ENCODE measurements at regions not wholly inside any gene's neighbourhood (a gene's known extent, or its start where the extent isn't known, plus 50 kb on each side); places are given as distances from the start of the nearest gene placed in this dataset.

DNA sequence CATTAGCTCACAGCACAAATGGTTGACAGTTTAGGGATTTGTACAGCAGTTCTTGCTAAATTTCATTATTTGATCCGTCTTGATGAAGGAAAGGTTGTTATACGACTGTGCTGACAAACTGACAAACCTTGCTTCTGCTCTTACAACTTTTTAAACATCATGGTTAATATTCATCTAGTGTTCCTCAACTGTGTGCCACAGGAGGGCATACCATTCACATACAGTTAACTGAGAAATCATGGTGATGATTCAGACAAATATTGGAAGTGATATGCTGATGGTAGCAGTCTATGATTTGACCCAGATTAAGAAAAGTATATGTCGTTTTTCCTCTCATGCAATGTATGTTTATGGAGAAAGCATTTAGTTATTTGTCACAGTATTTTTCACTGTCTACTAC, 129.8 kb upstream of the FSIP2 start:
- DNase-seq (ENCODE audit: low read depth), result no peak
- H3K4me3 ChIP-seq (ENCODE audit: control insufficient read depth, low read depth, low read length), result no peak overlapping the region
- TF ChIP-seq, protein P1, sequence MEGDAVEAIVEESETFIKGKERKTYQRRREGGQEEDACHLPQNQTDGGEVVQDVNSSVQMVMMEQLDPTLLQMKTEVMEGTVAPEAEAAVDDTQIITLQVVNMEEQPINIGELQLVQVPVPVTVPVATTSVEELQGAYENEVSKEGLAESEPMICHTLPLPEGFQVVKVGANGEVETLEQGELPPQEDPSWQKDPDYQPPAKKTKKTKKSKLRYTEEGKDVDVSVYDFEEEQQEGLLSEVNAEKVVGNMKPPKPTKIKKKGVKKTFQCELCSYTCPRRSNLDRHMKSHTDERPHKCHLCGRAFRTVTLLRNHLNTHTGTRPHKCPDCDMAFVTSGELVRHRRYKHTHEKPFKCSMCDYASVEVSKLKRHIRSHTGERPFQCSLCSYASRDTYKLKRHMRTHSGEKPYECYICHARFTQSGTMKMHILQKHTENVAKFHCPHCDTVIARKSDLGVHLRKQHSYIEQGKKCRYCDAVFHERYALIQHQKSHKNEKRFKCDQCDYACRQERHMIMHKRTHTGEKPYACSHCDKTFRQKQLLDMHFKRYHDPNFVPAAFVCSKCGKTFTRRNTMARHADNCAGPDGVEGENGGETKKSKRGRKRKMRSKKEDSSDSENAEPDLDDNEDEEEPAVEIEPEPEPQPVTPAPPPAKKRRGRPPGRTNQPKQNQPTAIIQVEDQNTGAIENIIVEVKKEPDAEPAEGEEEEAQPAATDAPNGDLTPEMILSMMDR (IDR thresholded peaks at IDR 0.05; ENCODE audit: control insufficient read depth, insufficient read depth, low read depth, low read length, missing control alignments), result no peak

- DNase-seq (ENCODE audit: low read depth), result no peak
- TF ChIP-seq, protein P1 (IDR thresholded peaks at IDR 0.05; ENCODE audit: control insufficient read depth, insufficient read depth, low read depth, low read length, missing control alignments), result no peak
- H3K4me3 ChIP-seq (ENCODE audit: control insufficient read depth, low read depth, low read length), result no peak overlapping the region
These were observed 128.3 kb upstream of the FSIP2 start for GRCh38 chr2:185610301-185610700.

GRCh38 chr2:185618625-185619024, 120.0 kb upstream of the FSIP2 start:
- no peak overlapping the region for H3K4me3 ChIP-seq (ENCODE audit: control insufficient read depth, low read depth, low read length)
- TF ChIP-seq, protein P1 (IDR thresholded peaks at IDR 0.05; ENCODE audit: control insufficient read depth, insufficient read depth, low read depth, low read length, missing control alignments), result no peak
- DNase-seq (ENCODE audit: low read depth), result no peak

GRCh38 chr2:185625604-185626003, 113.0 kb upstream of the FSIP2 start:
- TF ChIP-seq, protein P1 (IDR thresholded peaks at IDR 0.05; ENCODE audit: control insufficient read depth, insufficient read depth, low read depth, low read length, missing control alignments), result no peak
- no peak overlapping the region for H3K4me3 ChIP-seq (ENCODE audit: control insufficient read depth, low read depth, low read length)
- no peak for DNase-seq (ENCODE audit: low read depth)

- TF ChIP-seq, protein P1 (IDR thresholded peaks at IDR 0.05; ENCODE audit: control insufficient read depth, insufficient read depth, low read depth, low read length, missing control alignments), result no peak
- DNase-seq (ENCODE audit: low read depth), result no peak
- H3K4me3 ChIP-seq (ENCODE audit: control insufficient read depth, low read depth, low read length), result no peak overlapping the region
These were observed 109.6 kb upstream of the FSIP2 start for GRCh38 chr2:185628985-185629384.

- TF ChIP-seq, protein P1 (IDR thresholded peaks at IDR 0.05; ENCODE audit: control insufficient read depth, insufficient read depth, low read depth, low read length, missing control alignments), result no peak
- no peak for DNase-seq (ENCODE audit: low read depth)
- no peak overlapping the region for H3K4me3 ChIP-seq (ENCODE audit: control insufficient read depth, low read depth, low read length)
These were observed 105.0 kb upstream of the FSIP2 start for GRCh38 chr2:185633621-185634020.

DNA sequence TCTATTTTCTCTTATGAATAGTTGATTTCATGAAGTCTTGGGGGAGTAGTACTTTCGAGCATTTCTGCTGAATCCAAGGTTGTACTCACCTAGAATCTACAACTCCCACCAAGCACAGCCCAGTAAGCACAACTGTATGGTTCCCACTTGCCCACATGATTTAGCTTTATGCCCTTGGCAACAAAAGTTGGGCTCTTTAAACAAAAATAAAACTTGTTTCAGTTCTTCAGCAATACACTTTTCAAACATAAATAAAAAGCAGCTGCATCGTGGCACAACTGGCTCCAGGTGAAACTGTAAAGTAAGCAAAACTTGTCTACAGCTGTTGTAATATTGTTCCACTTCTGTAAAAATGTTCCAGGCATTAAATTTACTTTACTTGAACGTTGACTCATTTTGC, 99.8 kb upstream of the FSIP2 start:
- TF ChIP-seq, protein P1 (IDR thresholded peaks at IDR 0.05; ENCODE audit: control insufficient read depth, insufficient read depth, low read depth, low read length, missing control alignments), result no peak
- H3K4me3 ChIP-seq (ENCODE audit: control insufficient read depth, low read depth, low read length), result no peak overlapping the region
- no peak for DNase-seq (ENCODE audit: low read depth)

Data from AG09309 (cell line).